Stomach (tissue), 8 donors: ENCODE measurements at regions not wholly inside any gene's neighbourhood (a gene's known extent, or its start where the extent isn't known, plus 50 kb on each side); places are given as distances from the start of the nearest gene placed in this dataset.

Experiments
- DNase-seq, 2 donors: peaks; one replicate each; pipeline versions ENCODE4 v3.0.0 to v3.0.0-alpha.2; 2013 to 2019
- H3K27ac ChIP-seq, 5 donors: fragments of 200-600 bp in 4 of 5; sonication (generic) in 4 of 5; one replicate each; pipeline ENCODE4 v1.5.1; 2013 to 2019; ENCODE audit warnings: mild to moderate bottlenecking in 1 of 5, moderate library complexity in 1 of 5
- H3K27me3 ChIP-seq, 3 donors: fragments of 200-600 bp; sonication (generic); one replicate each; pipeline ENCODE4 v1.5.1; 2017 to 2019; ENCODE audit warnings: mixed run types in 1 of 3
- H3K36me3 ChIP-seq, 4 donors: fragments of 200-600 bp; sonication (generic); 1 replicate in 3 of 4; 2 replicates in 1 of 4; pipeline ENCODE4 v1.5.1; 2016 to 2019
- H3K4me1 ChIP-seq, 4 donors: fragments of 200-600 bp; sonication (generic); one replicate each; pipeline ENCODE4 v1.5.1; 2016 to 2019
- H3K4me3 ChIP-seq, 4 donors: fragments of 200-600 bp; sonication (generic) in 3 of 4; one replicate each; pipeline ENCODE4 v1.5.1; 2016 to 2019; ENCODE audit warnings: mild to moderate bottlenecking in 1 of 4
- H3K9me3 ChIP-seq, 4 donors: fragments of 200-600 bp; sonication (generic); one replicate each; pipeline ENCODE4 v1.5.1; 2016 to 2019
- CTCF ChIP-seq, 7 experiments: fragments of 450-650 bp in 4 of 7; fragments of 200-600 bp in 3 of 7; sonication (generic) in 3 of 7; IDR thresholded peaks; one replicate each; pipeline ENCODE4 v1.5.1; 2016 to 2019; ENCODE audit warnings: antibody characterized with exemption in 7 of 7, control low read depth in 2 of 7, mild to moderate bottlenecking in 1 of 7
- EP300 ChIP-seq: sonication (generic); formaldehyde crosslinking; IDR thresholded peaks from one replicate; pipeline ENCODE4 v1.6.1; 2017; ENCODE audit warnings: antibody characterized with exemption
- POLR2A ChIP-seq, 4 donors: fragments of 450-650 bp; IDR thresholded peaks; one replicate each; pipeline ENCODE4 v1.6.1; 2016; ENCODE audit warnings: antibody characterized with exemption in 4 of 4, control low read depth in 2 of 4, mild to moderate bottlenecking in 1 of 4, moderate library complexity in 1 of 4
- POLR2AphosphoS5 ChIP-seq, 3 donors: sonication (generic); formaldehyde crosslinking; IDR thresholded peaks; one replicate each; pipeline ENCODE4 v1.6.1; 2016; ENCODE audit warnings: antibody characterized with exemption in 3 of 3
- WGBS, 5 donors: extraction: QIAGEN DNeasy Blood & Tissue Kit in 3 of 5; methylation state at CpG; one replicate each; pipeline versions ENCODE4 v1.1.5 to v1.1.7; 2013 to 2018; 5-methylcytosine and 5-hydroxymethylcytosine counted together
- intact Hi-C: fragments of 100-400 bp; cut with DNase I; formaldehyde crosslinking; loops from one replicate; pipeline ENCODE4 v1.15.1; 2023; ENCODE audit warnings: low total_unique reads
- donor health status: healthy with polysubstance abuse.
- donor health status: Bipolar disorder and iron deficiency.
- donor health status: healthy.

- Histone ChIP-seq H3K9me3 (no peaks in the 10 kb centered on the region), H3K27ac (peak overlapping the region in 2 of 5 donors; percentile 43 to 78), H3K36me3 (no peaks in the 10 kb centered on the region), H3K4me1 (peaks cover 0 to 24% (median 0%) of the 10 kb centered on the region in 4 donors), H3K4me3 (no peak overlapping the region), H3K27me3 (no peaks in the 10 kb centered on the region)
- TF ChIP-seq POLR2AphosphoS5 (IDR thresholded peaks at IDR 0.05): no peak
- TF ChIP-seq POLR2A (IDR thresholded peaks at IDR 0.05): no peak
- TF ChIP-seq EP300: no peak
- TF ChIP-seq CTCF (IDR thresholded peaks at IDR 0.05): no peak
- DNase-seq: peak in 1 of 2 donors; percentile 41
- intact Hi-C loops: no loop called here
- 42 to 70% (median 47%) methylated on average over 4 of the region's 4 CpGs for WGBS, 5 donors
These were observed 236.2 kb downstream of the IKZF2 start for GRCh38 chr2:212915121-212915782.

- Histone ChIP-seq H3K4me1 (peaks cover 0 to 24% (median 0%) of the 10 kb centered on the region in 4 donors), H3K27me3 (no peaks in the 10 kb centered on the region), H3K4me3 (no peak overlapping the region), H3K9me3 (no peaks in the 10 kb centered on the region), H3K27ac (peak overlapping the region in 2 of 5 donors; percentile 43 to 78), H3K36me3 (no peaks in the 10 kb centered on the region)
- 43 to 60% (median 48%) methylated on average over 3 of the region's 3 CpGs for WGBS, 5 donors
- DNase-seq: no peak
- intact Hi-C loops: no loop called here
- TF ChIP-seq EP300 (no peak), POLR2A (IDR thresholded peaks at IDR 0.05) (no peak), CTCF (IDR thresholded peaks at IDR 0.05) (no peak), POLR2AphosphoS5 (IDR thresholded peaks at IDR 0.05) (no peak)
These were observed 237.0 kb downstream of the IKZF2 start for GRCh38 chr2:212914392-212914791.

GRCh38 chr2:212913640-212914306 lies 237.6 kb downstream of the IKZF2 start:
- H3K4me3 ChIP-seq: no peak overlapping the region
- H3K27ac ChIP-seq: peak overlapping the region in 2 of 5 donors; percentile 43 to 78
- WGBS, 5 donors: 57 to 67% (median 62%) methylated on average over 6 of the region's 6 CpGs
- no peak for TF ChIP-seq CTCF (IDR thresholded peaks at IDR 0.05)
- no peaks in the 10 kb centered on the region for H3K9me3 ChIP-seq
- DNase-seq: no peak
- no peaks in the 10 kb centered on the region for H3K36me3 ChIP-seq
- intact Hi-C loops: no loop called here
- peaks cover 0 to 24% (median 0%) of the 10 kb centered on the region in 4 donors for H3K4me1 ChIP-seq
- no peaks in the 10 kb centered on the region for H3K27me3 ChIP-seq

GRCh38 chr2:212912445-212913103 lies 238.8 kb downstream of the IKZF2 start:
- peaks cover 0 to 24% (median 0%) of the 10 kb centered on the region in 4 donors for H3K4me1 ChIP-seq
- DNase-seq: peak; percentile 57 to 80
- H3K27me3 ChIP-seq: no peaks in the 10 kb centered on the region
- no peak overlapping the region for H3K4me3 ChIP-seq
- no peaks in the 10 kb centered on the region for H3K9me3 ChIP-seq
- H3K36me3 ChIP-seq: no peaks in the 10 kb centered on the region
- 32 to 52% (median 39%) methylated on average over 7 of the region's 7 CpGs for WGBS, 5 donors
- TF ChIP-seq EP300 (no peak), POLR2AphosphoS5 (IDR thresholded peaks at IDR 0.05) (peak in 1 of 3 donors; percentile 52)
- intact Hi-C loops: no loop called here
- H3K27ac ChIP-seq: peak overlapping the region in 4 of 5 donors; percentile 42 to 78 (median 48)
